WTC11 (cell line): ENCODE measurements at regions not wholly inside any gene's neighbourhood (a gene's known extent, or its start where the extent isn't known, plus 50 kb on each side); places are given as distances from the start of the nearest gene placed in this dataset.

Experiments used
- ATAC-seq: fragments of 200-7000 bp; cut with Tn5 transposase; 2 replicates; pipeline ENCODE4 v1.10.0; 2021; ENCODE audit warnings: mild to moderate bottlenecking, moderate library complexity
- CTCF ChIA-PET: fragments of 300-600 bp; sonication (Branson Sonifier 250); formaldehyde crosslinking; loops from one replicate; lab custom pipeline; 2021; ENCODE audit warnings: antibody characterized with exemption; lab: Charles Lee
- POLR2A ChIA-PET: fragments of 350-600 bp; sonication (Branson Sonifier 250); formaldehyde crosslinking; loops from one replicate; lab custom pipeline; 2021; ENCODE audit warnings: antibody characterized with exemption; lab: Charles Lee
- DNase-seq: peaks from one replicate; pipeline ENCODE4 v3.0.0; 2021; ENCODE audit warnings: low spot score
- H3K27ac Mint-ChIP-seq: 2 replicates; pipeline ENCODE4 v1.8.0; 2021; ENCODE audit warnings: mixed read lengths
- H3K27me3 Mint-ChIP-seq: 2 replicates; pipeline ENCODE4 v1.8.0; 2021; ENCODE audit warnings: low read depth, mild to moderate bottlenecking, moderate library complexity, mixed read lengths
- H3K36me3 Mint-ChIP-seq: 2 replicates; pipeline ENCODE4 v1.8.0; 2021; ENCODE audit warnings: mixed read lengths
- H3K4me1 Mint-ChIP-seq: 2 replicates; pipeline ENCODE4 v1.8.0; 2022; ENCODE audit warnings: mixed read lengths
- H3K4me3 Mint-ChIP-seq: 2 replicates; pipeline ENCODE4 v1.8.0; 2021; ENCODE audit warnings: mild to moderate bottlenecking, moderate library complexity, mixed read lengths
- H3K9me3 Mint-ChIP-seq: 2 replicates; pipeline ENCODE4 v1.8.0; 2021; ENCODE audit warnings: mixed read lengths
- ATF1 ChIP-seq: sonication (generic); formaldehyde crosslinking; IDR thresholded peaks from 2 replicates; pipeline ENCODE4 v1.8.1; 2023; ENCODE audit warnings: mild to moderate bottlenecking, moderate library complexity, missing genetic modification reagents
- CREB1 ChIP-seq: sonication (generic); formaldehyde crosslinking; IDR thresholded peaks from 2 replicates; pipeline ENCODE4 v1.8.0; 2023; ENCODE audit warnings: mild to moderate bottlenecking, missing genetic modification reagents
- CREM ChIP-seq: sonication (generic); formaldehyde crosslinking; IDR thresholded peaks from 2 replicates; pipeline ENCODE4 v1.8.1; 2022; ENCODE audit warnings: mild to moderate bottlenecking, missing genetic modification reagents, moderate library complexity
- ELF4 ChIP-seq: sonication (generic); formaldehyde crosslinking; IDR thresholded peaks from 2 replicates; pipeline ENCODE4 v1.8.1; 2022; ENCODE audit warnings: low read depth, mild to moderate bottlenecking, moderate library complexity, missing genetic modification reagents
- ETV6 ChIP-seq: sonication (generic); formaldehyde crosslinking; IDR thresholded peaks from 2 replicates; pipeline ENCODE4 v1.8.1; 2022; ENCODE audit warnings: mild to moderate bottlenecking, missing genetic modification reagents
- FOXK1 ChIP-seq: sonication (generic); formaldehyde crosslinking; IDR thresholded peaks from 2 replicates; pipeline ENCODE4 v1.8.0; 2022; ENCODE audit warnings: mild to moderate bottlenecking, moderate library complexity, missing genetic modification reagents
- GRHL2 ChIP-seq: fragments of 250-450 bp; sonication (Bioruptor Pico); IDR thresholded peaks from 2 replicates; pipeline ENCODE4 v1.8.0; 2022; ENCODE audit warnings: mild to moderate bottlenecking, moderate library complexity; ENCODE audit not compliant: insufficient replicate concordance, severe bottlenecking
- NR1H2 ChIP-seq: sonication (generic); formaldehyde crosslinking; IDR thresholded peaks from 2 replicates; pipeline ENCODE4 v1.9.0; 2021; ENCODE audit warnings: mild to moderate bottlenecking, moderate library complexity, missing genetic modification reagents
- NR2C2 ChIP-seq: sonication (generic); formaldehyde crosslinking; IDR thresholded peaks from 2 replicates; pipeline ENCODE4 v1.8.0; 2022; ENCODE audit warnings: mild to moderate bottlenecking, missing genetic modification reagents
- NR3C1 ChIP-seq: sonication (generic); formaldehyde crosslinking; conservative IDR thresholded peaks from 2 replicates; pipeline ENCODE4 v1.8.1; 2023; ENCODE audit warnings: low read depth, mild to moderate bottlenecking, missing genetic modification reagents
- RELA ChIP-seq: sonication (generic); formaldehyde crosslinking; IDR thresholded peaks from 2 replicates; pipeline ENCODE4 v1.8.1; 2022; ENCODE audit warnings: missing genetic modification reagents, mild to moderate bottlenecking, borderline replicate concordance
- SMAD3 ChIP-seq: sonication (generic); formaldehyde crosslinking; IDR thresholded peaks from 2 replicates; pipeline ENCODE4 v1.8.0; 2022; ENCODE audit warnings: missing genetic modification reagents, mild to moderate bottlenecking, borderline replicate concordance
- SMAD4 ChIP-seq: sonication (generic); formaldehyde crosslinking; IDR thresholded peaks from 2 replicates; pipeline ENCODE4 v1.8.0; 2022; ENCODE audit warnings: mild to moderate bottlenecking, missing genetic modification reagents
- SOX15 ChIP-seq: fragments of 250-450 bp; sonication (Bioruptor Pico); IDR thresholded peaks from 2 replicates; pipeline ENCODE4 v1.9.0; 2021; ENCODE audit warnings: mild to moderate bottlenecking
- TEAD1 ChIP-seq: sonication (generic); formaldehyde crosslinking; IDR thresholded peaks from 2 replicates; pipeline ENCODE4 v1.8.0; 2022; ENCODE audit warnings: mild to moderate bottlenecking, missing genetic modification reagents
- ZBTB21 ChIP-seq: sonication (generic); formaldehyde crosslinking; IDR thresholded peaks from 2 replicates; pipeline ENCODE4 v1.8.1; 2023; ENCODE audit warnings: mild to moderate bottlenecking, missing genetic modification reagents, borderline replicate concordance
- ZNF121 ChIP-seq: sonication (generic); formaldehyde crosslinking; IDR thresholded peaks from 2 replicates; pipeline ENCODE4 v1.8.0; 2023; ENCODE audit warnings: missing genetic modification reagents
- TF ChIP-seq, protein P1 (sequence below): sonication (generic); formaldehyde crosslinking; IDR thresholded peaks from 2 replicates; pipeline ENCODE4 v1.8.0; 2023; ENCODE audit warnings: mild to moderate bottlenecking, missing genetic modification reagents
- TF ChIP-seq, protein P2 (sequence below): sonication (generic); formaldehyde crosslinking; IDR thresholded peaks from 2 replicates; pipeline ENCODE4 v1.8.1; 2023; ENCODE audit warnings: mild to moderate bottlenecking, missing genetic modification reagents
- TF ChIP-seq, protein P3 (sequence below): sonication (generic); formaldehyde crosslinking; IDR thresholded peaks from 2 replicates; pipeline ENCODE4 v1.8.0; 2023; ENCODE audit warnings: missing genetic modification reagents
- TF ChIP-seq, protein P4 (sequence below): fragments of 250-450 bp; sonication (Bioruptor Pico); IDR thresholded peaks from 2 replicates; pipeline ENCODE4 v1.9.0; 2021; ENCODE audit warnings: mild to moderate bottlenecking, borderline replicate concordance

DNA sequence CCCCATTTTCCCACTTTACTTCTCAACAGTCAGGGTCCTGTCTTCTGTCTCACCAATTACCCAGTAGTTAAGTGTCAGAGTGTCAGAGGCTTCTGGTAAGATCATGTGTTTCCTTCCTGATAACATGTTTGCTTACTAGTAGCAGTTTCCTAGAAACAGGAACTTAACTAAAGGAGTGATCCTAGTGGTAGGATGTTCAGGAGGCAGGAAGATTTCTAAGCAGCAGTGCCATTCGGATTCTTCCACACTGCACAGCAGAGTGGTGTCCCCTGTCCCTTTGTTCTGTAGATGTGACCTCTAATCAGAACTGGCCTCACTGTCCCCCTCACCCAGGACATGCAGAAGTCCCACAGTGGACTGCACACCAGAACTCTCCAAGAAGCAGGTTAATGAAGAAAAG lies 221.8 kb upstream of the OSR1 start:
- ATAC-seq (no peak), DNase-seq (no peak)
- ChIA-PET CTCF (no interaction called here), POLR2A (no interaction called here)
- Mint-ChIP-seq H3K27me3 (no peaks in the 10 kb centered on the region), H3K4me3 (no peak overlapping the region), H3K36me3 (no peaks in the 10 kb centered on the region), H3K9me3 (no peaks in the 10 kb centered on the region), H3K27ac (peak overlapping the region; percentile 60; the same call in 1 of the 2 replicates), H3K4me1 (no peaks in the 10 kb centered on the region)
- TF ChIP-seq, protein P1, sequence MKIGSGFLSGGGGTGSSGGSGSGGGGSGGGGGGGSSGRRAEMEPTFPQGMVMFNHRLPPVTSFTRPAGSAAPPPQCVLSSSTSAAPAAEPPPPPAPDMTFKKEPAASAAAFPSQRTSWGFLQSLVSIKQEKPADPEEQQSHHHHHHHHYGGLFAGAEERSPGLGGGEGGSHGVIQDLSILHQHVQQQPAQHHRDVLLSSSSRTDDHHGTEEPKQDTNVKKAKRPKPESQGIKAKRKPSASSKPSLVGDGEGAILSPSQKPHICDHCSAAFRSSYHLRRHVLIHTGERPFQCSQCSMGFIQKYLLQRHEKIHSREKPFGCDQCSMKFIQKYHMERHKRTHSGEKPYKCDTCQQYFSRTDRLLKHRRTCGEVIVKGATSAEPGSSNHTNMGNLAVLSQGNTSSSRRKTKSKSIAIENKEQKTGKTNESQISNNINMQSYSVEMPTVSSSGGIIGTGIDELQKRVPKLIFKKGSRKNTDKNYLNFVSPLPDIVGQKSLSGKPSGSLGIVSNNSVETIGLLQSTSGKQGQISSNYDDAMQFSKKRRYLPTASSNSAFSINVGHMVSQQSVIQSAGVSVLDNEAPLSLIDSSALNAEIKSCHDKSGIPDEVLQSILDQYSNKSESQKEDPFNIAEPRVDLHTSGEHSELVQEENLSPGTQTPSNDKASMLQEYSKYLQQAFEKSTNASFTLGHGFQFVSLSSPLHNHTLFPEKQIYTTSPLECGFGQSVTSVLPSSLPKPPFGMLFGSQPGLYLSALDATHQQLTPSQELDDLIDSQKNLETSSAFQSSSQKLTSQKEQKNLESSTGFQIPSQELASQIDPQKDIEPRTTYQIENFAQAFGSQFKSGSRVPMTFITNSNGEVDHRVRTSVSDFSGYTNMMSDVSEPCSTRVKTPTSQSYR (CRISPR knock-in tag): no peak
- TF ChIP-seq ATF1 (CRISPR knock-in tag): no peak

DNA sequence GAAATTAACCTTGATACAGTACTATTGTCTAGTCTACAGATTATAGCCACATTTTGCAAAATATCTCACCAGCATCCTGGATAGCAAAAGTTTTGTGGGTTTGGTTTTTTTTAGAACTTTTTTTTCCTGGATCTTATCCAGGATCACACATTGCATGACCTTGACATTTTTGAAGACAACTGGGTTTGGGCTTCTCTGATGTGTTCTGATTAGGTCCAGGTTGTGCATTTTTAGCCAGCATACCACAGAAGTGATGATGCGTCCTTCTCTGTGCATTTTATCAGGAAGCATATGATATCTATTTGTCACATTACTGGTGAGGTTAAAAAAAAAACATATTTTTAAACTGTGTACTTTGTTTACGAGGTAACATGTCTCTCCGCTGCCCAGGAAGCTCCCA lies 221.0 kb upstream of the OSR1 start:
- Mint-ChIP-seq H3K36me3 (no peaks in the 10 kb centered on the region), H3K4me3 (no peak overlapping the region), H3K27me3 (no peaks in the 10 kb centered on the region), H3K4me1 (peaks cover 6% of the 10 kb centered on the region), H3K27ac (no peak overlapping the region), H3K9me3 (no peaks in the 10 kb centered on the region)
- TF ChIP-seq, protein P2, sequence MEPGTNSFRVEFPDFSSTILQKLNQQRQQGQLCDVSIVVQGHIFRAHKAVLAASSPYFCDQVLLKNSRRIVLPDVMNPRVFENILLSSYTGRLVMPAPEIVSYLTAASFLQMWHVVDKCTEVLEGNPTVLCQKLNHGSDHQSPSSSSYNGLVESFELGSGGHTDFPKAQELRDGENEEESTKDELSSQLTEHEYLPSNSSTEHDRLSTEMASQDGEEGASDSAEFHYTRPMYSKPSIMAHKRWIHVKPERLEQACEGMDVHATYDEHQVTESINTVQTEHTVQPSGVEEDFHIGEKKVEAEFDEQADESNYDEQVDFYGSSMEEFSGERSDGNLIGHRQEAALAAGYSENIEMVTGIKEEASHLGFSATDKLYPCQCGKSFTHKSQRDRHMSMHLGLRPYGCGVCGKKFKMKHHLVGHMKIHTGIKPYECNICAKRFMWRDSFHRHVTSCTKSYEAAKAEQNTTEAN: no peak
- TF ChIP-seq NR1H2 (CRISPR knock-in tag): no peak
- TF ChIP-seq SOX15: no peak
- TF ChIP-seq SMAD4: no peak
- TF ChIP-seq TEAD1 (CRISPR knock-in tag): no peak
- TF ChIP-seq NR3C1 (CRISPR knock-in tag): no peak
- TF ChIP-seq NR2C2 (CRISPR knock-in tag): no peak
- TF ChIP-seq SMAD3: no peak
- TF ChIP-seq FOXK1 (CRISPR knock-in tag): no peak
- TF ChIP-seq ZNF121: no peak
- TF ChIP-seq ZBTB21 (CRISPR knock-in tag): no peak
- TF ChIP-seq CREB1 (CRISPR knock-in tag): no peak
- no peak for TF ChIP-seq RELA (CRISPR knock-in tag)
- no peak for TF ChIP-seq ELF4
- no peak for TF ChIP-seq ETV6
- TF ChIP-seq, protein P3, sequence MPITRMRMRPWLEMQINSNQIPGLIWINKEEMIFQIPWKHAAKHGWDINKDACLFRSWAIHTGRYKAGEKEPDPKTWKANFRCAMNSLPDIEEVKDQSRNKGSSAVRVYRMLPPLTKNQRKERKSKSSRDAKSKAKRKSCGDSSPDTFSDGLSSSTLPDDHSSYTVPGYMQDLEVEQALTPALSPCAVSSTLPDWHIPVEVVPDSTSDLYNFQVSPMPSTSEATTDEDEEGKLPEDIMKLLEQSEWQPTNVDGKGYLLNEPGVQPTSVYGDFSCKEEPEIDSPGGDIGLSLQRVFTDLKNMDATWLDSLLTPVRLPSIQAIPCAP: no peak
- TF ChIP-seq, protein P4, sequence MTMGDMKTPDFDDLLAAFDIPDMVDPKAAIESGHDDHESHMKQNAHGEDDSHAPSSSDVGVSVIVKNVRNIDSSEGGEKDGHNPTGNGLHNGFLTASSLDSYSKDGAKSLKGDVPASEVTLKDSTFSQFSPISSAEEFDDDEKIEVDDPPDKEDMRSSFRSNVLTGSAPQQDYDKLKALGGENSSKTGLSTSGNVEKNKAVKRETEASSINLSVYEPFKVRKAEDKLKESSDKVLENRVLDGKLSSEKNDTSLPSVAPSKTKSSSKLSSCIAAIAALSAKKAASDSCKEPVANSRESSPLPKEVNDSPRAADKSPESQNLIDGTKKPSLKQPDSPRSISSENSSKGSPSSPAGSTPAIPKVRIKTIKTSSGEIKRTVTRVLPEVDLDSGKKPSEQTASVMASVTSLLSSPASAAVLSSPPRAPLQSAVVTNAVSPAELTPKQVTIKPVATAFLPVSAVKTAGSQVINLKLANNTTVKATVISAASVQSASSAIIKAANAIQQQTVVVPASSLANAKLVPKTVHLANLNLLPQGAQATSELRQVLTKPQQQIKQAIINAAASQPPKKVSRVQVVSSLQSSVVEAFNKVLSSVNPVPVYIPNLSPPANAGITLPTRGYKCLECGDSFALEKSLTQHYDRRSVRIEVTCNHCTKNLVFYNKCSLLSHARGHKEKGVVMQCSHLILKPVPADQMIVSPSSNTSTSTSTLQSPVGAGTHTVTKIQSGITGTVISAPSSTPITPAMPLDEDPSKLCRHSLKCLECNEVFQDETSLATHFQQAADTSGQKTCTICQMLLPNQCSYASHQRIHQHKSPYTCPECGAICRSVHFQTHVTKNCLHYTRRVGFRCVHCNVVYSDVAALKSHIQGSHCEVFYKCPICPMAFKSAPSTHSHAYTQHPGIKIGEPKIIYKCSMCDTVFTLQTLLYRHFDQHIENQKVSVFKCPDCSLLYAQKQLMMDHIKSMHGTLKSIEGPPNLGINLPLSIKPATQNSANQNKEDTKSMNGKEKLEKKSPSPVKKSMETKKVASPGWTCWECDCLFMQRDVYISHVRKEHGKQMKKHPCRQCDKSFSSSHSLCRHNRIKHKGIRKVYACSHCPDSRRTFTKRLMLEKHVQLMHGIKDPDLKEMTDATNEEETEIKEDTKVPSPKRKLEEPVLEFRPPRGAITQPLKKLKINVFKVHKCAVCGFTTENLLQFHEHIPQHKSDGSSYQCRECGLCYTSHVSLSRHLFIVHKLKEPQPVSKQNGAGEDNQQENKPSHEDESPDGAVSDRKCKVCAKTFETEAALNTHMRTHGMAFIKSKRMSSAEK (CRISPR knock-in tag): no peak
- TF ChIP-seq CREM (CRISPR knock-in tag): no peak
- TF ChIP-seq GRHL2 (CRISPR knock-in tag): no peak
- CTCF ChIA-PET: no interaction called here
- POLR2A ChIA-PET: no interaction called here
- DNase-seq: no peak
- ATAC-seq: no peak
